ENCODE measurements at regions not wholly inside any gene's neighbourhood (a gene's known extent, or its start where the extent isn't known, plus 50 kb on each side); places are given as distances from the start of the nearest gene placed in this dataset.

GRCh38 chr9:2459756-2460155 is 161.8 kb upstream of the VLDLR start:
- in situ Hi-C loops (cut with MboI): no loop called here
- H3K36me3 ChIP-seq (ENCODE audit: control insufficient read depth, insufficient read depth, low read length): no peaks in the 10 kb centered on the region
- no peaks in the 10 kb centered on the region for H3K79me2 ChIP-seq (ENCODE audit: control insufficient read depth, insufficient read depth, low read length)
- H3K4me1 ChIP-seq (replicated peaks in 1 of 2; ENCODE audit: control insufficient read depth in 2 of 2, insufficient read depth in 2 of 2, low read length in 2 of 2): no peaks in the 10 kb centered on the region
- no peaks in the 10 kb centered on the region for H3K9me3 ChIP-seq (replicated peaks; ENCODE audit: control insufficient read depth, insufficient read depth, low read depth, low read length)
- CTCF ChIA-PET (ENCODE audit: low intra/inter-chr PET ratio): no interaction called here
- whole genome bisulfite sequencing (ENCODE audit: insufficient coverage, low coverage, missing lambda C conversion rate): 0% methylated on average over 3 of the region's 3 CpGs
- no peaks in the 10 kb centered on the region for H3K9me1 ChIP-seq (ENCODE audit: control insufficient read depth, insufficient read depth, low read length)
- intact Hi-C loops (cut with micrococcal nuclease): no loop called here
- H3K4me2 ChIP-seq (ENCODE audit: insufficient read depth, low read length): no peak overlapping the region
- no peak overlapping the region for H3K27ac ChIP-seq (ENCODE audit: extremely low read depth, low read depth, low read length)
- H4K20me1 ChIP-seq (replicated peaks; ENCODE audit: control insufficient read depth, insufficient read depth, low read length): no peaks in the 10 kb centered on the region
- no peak overlapping the region for H3K9ac ChIP-seq (ENCODE audit: insufficient read depth in 1 of 2, low read depth in 2 of 2, low read length in 2 of 2)
- POLR2A ChIA-PET: no interaction called here
- no peak overlapping the region for H2AFZ ChIP-seq (ENCODE audit: low read depth, low read length)
- no peaks in the 10 kb centered on the region for H3K27me3 ChIP-seq (ENCODE audit: control insufficient read depth in 2 of 2, insufficient read depth in 2 of 2, low read length in 2 of 2)
- no peak overlapping the region for H3K4me3 ChIP-seq
- no TSS peak for BruUV-seq (replicated peaks)
- FAIRE-seq (no peak), ATAC-seq (no peak), DNase-seq (ENCODE audit: extremely low read depth in 1 of 4, low spot score in 3 of 4) (no peak)
- TF ChIP-seq ZNF77 (CRISPR knock-in tag; IDR thresholded peaks at IDR 0.05) (no peak), ZNF41 (CRISPR knock-in tag; conservative IDR thresholded peaks at IDR 0.05) (no peak), TAF7 (tag; IDR thresholded peaks at IDR 0.05) (no peak), NCOA4 (IDR thresholded peaks at IDR 0.05; ENCODE audit: partially characterized antibody) (no peak), ETV1 (tag; conservative IDR thresholded peaks at IDR 0.05; ENCODE audit: low read depth) (no peak), DDX20 (tag; IDR thresholded peaks at IDR 0.05; ENCODE audit: low read depth) (no peak), XRCC5 (IDR thresholded peaks at IDR 0.05; ENCODE audit: low read depth, low read length) (no peak), AFF1 (IDR thresholded peaks at IDR 0.05; ENCODE audit: low read depth in 1 of 2, partially characterized antibody in 2 of 2) (no peak), ZNF124 (CRISPR knock-in tag; IDR thresholded peaks at IDR 0.05) (no peak), ELF1 (tag; IDR thresholded peaks at IDR 0.05) (no peak), POLR2G (IDR thresholded peaks at IDR 0.05; ENCODE audit: low read depth, low read length) (no peak), PCBP1 (IDR thresholded peaks at IDR 0.05; ENCODE audit: low read depth, low read length, poor library complexity, severe bottlenecking) (no peak)
- TF ChIP-seq, protein P1, sequence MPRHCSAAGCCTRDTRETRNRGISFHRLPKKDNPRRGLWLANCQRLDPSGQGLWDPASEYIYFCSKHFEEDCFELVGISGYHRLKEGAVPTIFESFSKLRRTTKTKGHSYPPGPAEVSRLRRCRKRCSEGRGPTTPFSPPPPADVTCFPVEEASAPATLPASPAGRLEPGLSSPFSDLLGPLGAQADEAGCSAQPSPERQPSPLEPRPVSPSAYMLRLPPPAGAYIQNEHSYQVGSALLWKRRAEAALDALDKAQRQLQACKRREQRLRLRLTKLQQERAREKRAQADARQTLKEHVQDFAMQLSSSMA (CRISPR knock-in tag; IDR thresholded peaks at IDR 0.05): no peak
- TF ChIP-seq, protein P2, sequence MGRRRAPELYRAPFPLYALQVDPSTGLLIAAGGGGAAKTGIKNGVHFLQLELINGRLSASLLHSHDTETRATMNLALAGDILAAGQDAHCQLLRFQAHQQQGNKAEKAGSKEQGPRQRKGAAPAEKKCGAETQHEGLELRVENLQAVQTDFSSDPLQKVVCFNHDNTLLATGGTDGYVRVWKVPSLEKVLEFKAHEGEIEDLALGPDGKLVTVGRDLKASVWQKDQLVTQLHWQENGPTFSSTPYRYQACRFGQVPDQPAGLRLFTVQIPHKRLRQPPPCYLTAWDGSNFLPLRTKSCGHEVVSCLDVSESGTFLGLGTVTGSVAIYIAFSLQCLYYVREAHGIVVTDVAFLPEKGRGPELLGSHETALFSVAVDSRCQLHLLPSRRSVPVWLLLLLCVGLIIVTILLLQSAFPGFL (CRISPR knock-in tag; IDR thresholded peaks at IDR 0.05): no peak
- TF ChIP-seq, protein P3, sequence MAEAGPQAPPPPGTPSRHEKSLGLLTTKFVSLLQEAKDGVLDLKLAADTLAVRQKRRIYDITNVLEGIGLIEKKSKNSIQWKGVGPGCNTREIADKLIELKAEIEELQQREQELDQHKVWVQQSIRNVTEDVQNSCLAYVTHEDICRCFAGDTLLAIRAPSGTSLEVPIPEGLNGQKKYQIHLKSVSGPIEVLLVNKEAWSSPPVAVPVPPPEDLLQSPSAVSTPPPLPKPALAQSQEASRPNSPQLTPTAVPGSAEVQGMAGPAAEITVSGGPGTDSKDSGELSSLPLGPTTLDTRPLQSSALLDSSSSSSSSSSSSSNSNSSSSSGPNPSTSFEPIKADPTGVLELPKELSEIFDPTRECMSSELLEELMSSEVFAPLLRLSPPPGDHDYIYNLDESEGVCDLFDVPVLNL (CRISPR knock-in tag; IDR thresholded peaks at IDR 0.05; ENCODE audit: low read depth): no peak
- TF ChIP-seq, protein P4, sequence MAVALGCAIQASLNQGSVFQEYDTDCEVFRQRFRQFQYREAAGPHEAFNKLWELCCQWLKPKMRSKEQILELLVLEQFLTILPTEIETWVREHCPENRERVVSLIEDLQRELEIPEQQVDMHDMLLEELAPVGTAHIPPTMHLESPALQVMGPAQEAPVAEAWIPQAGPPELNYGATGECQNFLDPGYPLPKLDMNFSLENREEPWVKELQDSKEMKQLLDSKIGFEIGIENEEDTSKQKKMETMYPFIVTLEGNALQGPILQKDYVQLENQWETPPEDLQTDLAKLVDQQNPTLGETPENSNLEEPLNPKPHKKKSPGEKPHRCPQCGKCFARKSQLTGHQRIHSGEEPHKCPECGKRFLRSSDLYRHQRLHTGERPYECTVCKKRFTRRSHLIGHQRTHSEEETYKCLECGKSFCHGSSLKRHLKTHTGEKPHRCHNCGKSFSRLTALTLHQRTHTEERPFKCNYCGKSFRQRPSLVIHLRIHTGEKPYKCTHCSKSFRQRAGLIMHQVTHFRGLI (CRISPR knock-in tag; IDR thresholded peaks at IDR 0.05): no peak
